NCI-H345 treated with DMSO at 0.1 percent for 48 hours (cell line): ENCODE measurements at regions not wholly inside any gene's neighbourhood (a gene's known extent, or its start where the extent isn't known, plus 50 kb on each side); places are given as distances from the start of the nearest gene placed in this dataset.
"Not testable (repeated sequence)": the region's sequence is repeated elsewhere in the genome, so short reads cannot be mapped to it uniquely, and the experiment has no call there.

ENCODE experiments used
- DNase-seq: peaks from one replicate; lab custom pipeline; 2025; ENCODE audit not compliant: unreplicated experiment; lab: John Stamatoyannopoulos, UW

- peak; percentile 30 for DNase-seq
Observed at GRCh38 chr17:31750578-31750977, 108.5 kb downstream of the COPRS start.

- no peak for DNase-seq
Observed at GRCh38 chr17:31748881-31749280, 110.2 kb downstream of the COPRS start.

GRCh38 chr17:31746884-31747495, 112.1 kb downstream of the COPRS start:
- no peak for DNase-seq

- no peak for DNase-seq
Observed at GRCh38 chr17:31745964-31746600, 113.0 kb downstream of the COPRS start.

- no peak for DNase-seq
Observed at GRCh38 chr17:31744511-31744951, 114.5 kb downstream of the COPRS start.

- no peak for DNase-seq
Observed at GRCh38 chr17:31743797-31744196, 115.2 kb downstream of the COPRS start.

GRCh38 chr17:31741371-31741770, 117.7 kb downstream of the COPRS start:
- no peak for DNase-seq

- no peak for DNase-seq
Observed at GRCh38 chr17:31740611-31741082, 118.4 kb downstream of the COPRS start.

- DNase-seq: no peak
Observed at GRCh38 chr17:31738996-31739699, 119.9 kb downstream of the COPRS start.

- no peak for DNase-seq
Observed at GRCh38 chr17:31738488-31738887, 120.6 kb downstream of the COPRS start.

- no peak for DNase-seq
Observed at GRCh38 chr17:31738067-31738466, 121.0 kb downstream of the COPRS start.

- no peak for DNase-seq
Observed at GRCh38 chr17:31736855-31737625, 122.0 kb downstream of the COPRS start.

GRCh38 chr17:31733326-31733725, 125.7 kb downstream of the COPRS start:
- no peak for DNase-seq

- not testable (repeated sequence) for DNase-seq
Observed at GRCh38 chr17:31731585-31732154, 127.4 kb downstream of the COPRS start.

- no peak for DNase-seq
Observed at GRCh38 chr17:31731118-31731517, 127.9 kb downstream of the COPRS start.

GRCh38 chr17:31726980-31727427, 132.0 kb downstream of the COPRS start:
- DNase-seq: no peak

GRCh38 chr17:31724619-31725018, 134.4 kb downstream of the COPRS start:
- no peak for DNase-seq

GRCh38 chr17:31724026-31724425, 135.0 kb downstream of the COPRS start:
- DNase-seq: no peak

GRCh38 chr17:31722251-31723056, 136.6 kb downstream of the COPRS start:
- no peak for DNase-seq
